PFSK-1 (cell line): ENCODE measurements at regions not wholly inside any gene's neighbourhood (a gene's known extent, or its start where the extent isn't known, plus 50 kb on each side); places are given as distances from the start of the nearest gene placed in this dataset.

ENCODE experiments used
- REST ChIP-seq, 2 experiments: IDR thresholded peaks; 2 replicates each; pipeline versions ENCODE4 v1.6.1 to v1.8.0; 2011 to 2012; ENCODE audit warnings: low read depth in 2 of 2, low read length in 2 of 2, control low read depth in 1 of 2, inconsistent platforms in 1 of 2, mild to moderate bottlenecking in 1 of 2, moderate library complexity in 1 of 2; ENCODE audit not compliant: insufficient read depth in 1 of 2
- SIN3A ChIP-seq: IDR thresholded peaks from 2 replicates; pipeline ENCODE4 v1.6.1; 2012; ENCODE audit warnings: mild to moderate bottlenecking, low read length, moderate library complexity, borderline replicate concordance; ENCODE audit not compliant: insufficient read depth
- TAF1 ChIP-seq: IDR thresholded peaks from 2 replicates; pipeline ENCODE4 v1.6.1; 2012; ENCODE audit warnings: low read length, control low read depth, borderline replicate concordance; ENCODE audit not compliant: insufficient read depth

GRCh38 chr4:23579166-23579565 is 310.7 kb downstream of the PPARGC1A start:
- TF ChIP-seq SIN3A (no peak), TAF1 (no peak), REST (IDR thresholded peaks at IDR 0.05; ENCODE audit: insufficient read depth in 1 of 2, low read depth in 2 of 2, low read length in 2 of 2) (no peak)
